GM12865 (cell line): ENCODE measurements at regions not wholly inside any gene's neighbourhood (a gene's known extent, or its start where the extent isn't known, plus 50 kb on each side); places are given as distances from the start of the nearest gene placed in this dataset.

ENCODE experiments used
- DNase-seq: peaks from one replicate; pipeline ENCODE4 v3.0.0; 2010; ENCODE audit warnings: low read depth
- H3K4me3 ChIP-seq: 2 replicates; pipeline ENCODE4 v1.5.1; 2011; ENCODE audit warnings: mild to moderate bottlenecking, low read depth, low read length, control low read depth
- TF ChIP-seq, protein P1 (sequence below): IDR thresholded peaks from 2 replicates; pipeline ENCODE4 v1.5.1; 2011; ENCODE audit warnings: low read length, control low read depth, low read depth, inconsistent platforms; ENCODE audit not compliant: insufficient read depth; ENCODE audit errors: missing control alignments

DNA sequence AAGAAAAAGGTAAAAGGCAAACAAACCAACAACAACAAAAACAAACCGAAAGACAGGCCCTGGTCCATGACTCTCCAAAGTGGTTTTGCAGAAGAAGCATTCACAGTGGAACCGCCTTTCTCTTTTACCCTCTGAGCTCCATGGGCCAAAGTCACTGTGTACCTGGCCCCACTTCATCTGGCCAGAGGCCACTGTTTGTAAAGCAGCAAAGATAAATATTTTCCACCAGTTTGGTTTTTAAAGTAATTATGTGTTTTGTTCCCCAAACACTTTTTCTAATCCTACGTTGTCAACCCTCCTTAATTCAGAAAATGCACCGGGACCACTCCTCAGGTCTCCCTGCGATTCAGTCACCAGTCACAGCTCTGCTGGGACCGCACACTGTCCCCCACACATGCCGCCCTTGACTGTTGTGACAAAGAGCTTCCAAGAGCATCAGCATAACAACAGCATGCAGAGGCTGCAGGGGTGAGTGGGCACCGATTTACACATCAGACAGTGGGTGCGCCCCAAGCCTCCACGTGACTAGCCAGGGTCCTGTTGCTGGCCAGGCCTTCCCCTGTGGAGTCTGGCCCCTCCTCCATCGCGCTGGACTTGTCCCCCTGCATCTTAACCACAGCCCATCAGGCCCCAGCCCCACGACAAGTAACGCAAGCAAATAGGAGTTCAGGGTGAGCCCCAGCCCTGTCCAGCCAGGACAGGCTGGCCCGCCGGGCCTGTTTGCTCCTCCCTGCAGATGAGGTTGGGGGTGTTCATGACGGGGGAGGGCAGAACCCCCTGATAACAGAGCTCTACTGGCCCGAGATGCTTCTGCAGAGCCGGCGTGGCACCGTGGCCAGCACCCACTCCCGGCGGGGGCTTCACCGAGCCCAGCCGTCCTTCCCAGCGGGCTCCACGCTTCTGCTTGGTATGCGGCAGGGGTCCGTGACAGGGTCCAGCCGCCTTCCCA is 65.2 kb upstream of the DIO3 start:
- no peak for DNase-seq
- TF ChIP-seq, protein P1, sequence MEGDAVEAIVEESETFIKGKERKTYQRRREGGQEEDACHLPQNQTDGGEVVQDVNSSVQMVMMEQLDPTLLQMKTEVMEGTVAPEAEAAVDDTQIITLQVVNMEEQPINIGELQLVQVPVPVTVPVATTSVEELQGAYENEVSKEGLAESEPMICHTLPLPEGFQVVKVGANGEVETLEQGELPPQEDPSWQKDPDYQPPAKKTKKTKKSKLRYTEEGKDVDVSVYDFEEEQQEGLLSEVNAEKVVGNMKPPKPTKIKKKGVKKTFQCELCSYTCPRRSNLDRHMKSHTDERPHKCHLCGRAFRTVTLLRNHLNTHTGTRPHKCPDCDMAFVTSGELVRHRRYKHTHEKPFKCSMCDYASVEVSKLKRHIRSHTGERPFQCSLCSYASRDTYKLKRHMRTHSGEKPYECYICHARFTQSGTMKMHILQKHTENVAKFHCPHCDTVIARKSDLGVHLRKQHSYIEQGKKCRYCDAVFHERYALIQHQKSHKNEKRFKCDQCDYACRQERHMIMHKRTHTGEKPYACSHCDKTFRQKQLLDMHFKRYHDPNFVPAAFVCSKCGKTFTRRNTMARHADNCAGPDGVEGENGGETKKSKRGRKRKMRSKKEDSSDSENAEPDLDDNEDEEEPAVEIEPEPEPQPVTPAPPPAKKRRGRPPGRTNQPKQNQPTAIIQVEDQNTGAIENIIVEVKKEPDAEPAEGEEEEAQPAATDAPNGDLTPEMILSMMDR, result no peak
- no peak overlapping the region for H3K4me3 ChIP-seq

GRCh38 chr14:101496776-101497683 is 64.3 kb upstream of the DIO3 start:
- no peak overlapping the region for H3K4me3 ChIP-seq
- no peak for DNase-seq
- TF ChIP-seq, protein P1, result no peak

DNA sequence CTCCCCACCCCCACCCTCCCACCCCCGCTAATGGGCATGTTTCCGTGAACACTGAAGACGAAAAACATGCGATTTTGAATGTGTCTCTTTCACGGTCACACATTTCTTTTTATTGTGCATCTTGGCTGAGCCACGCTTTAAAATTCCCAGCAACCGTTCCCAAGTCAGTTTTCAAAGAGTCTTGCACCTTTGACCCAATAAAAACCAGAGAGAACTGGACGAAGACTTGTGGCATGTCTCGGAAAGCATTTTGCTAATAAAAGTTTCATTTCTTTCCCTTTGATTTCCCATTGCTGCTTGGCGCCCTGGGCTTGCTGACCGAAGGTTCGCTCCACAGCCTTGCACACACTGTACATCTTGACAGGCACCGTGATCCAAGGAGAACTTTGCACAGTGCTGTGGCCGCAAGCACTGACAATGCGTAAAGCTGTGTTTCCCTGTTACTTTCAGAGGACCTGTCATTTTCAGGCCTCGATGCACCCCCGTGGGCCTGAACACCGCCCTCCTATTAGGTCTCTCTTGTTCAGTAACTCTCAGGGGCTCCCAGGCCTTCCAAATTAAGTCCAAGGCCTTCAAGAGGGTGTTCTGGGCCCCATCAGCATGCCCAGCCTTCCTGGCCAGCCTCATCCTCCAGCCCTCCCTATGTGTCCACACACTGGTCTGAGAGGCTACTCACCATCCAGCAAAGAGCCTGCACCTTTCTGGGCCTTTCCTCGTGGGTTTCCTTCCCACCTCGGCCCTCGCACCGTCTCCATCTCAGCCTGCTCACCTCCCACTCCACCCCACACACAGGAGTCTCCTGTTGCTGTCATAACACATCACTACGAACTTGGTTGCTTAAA is 63.4 kb upstream of the DIO3 start:
- TF ChIP-seq, protein P1, result no peak
- H3K4me3 ChIP-seq, result no peak overlapping the region
- no peak for DNase-seq

GRCh38 chr14:101498526-101498860 is 62.8 kb upstream of the DIO3 start:
- no peak overlapping the region for H3K4me3 ChIP-seq
- DNase-seq, result no peak
- TF ChIP-seq, protein P1, result no peak

GRCh38 chr14:101499080-101499479 is 62.2 kb upstream of the DIO3 start:
- TF ChIP-seq, protein P1, result no peak
- H3K4me3 ChIP-seq, result no peak overlapping the region
- no peak for DNase-seq

GRCh38 chr14:101499513-101499912 is 61.8 kb upstream of the DIO3 start:
- no peak overlapping the region for H3K4me3 ChIP-seq
- no peak for DNase-seq
- TF ChIP-seq, protein P1, result no peak
